Activated CD4-positive, CD25-positive, alpha-beta regulatory T cell treated with anti-CD3 and anti-CD28 coated beads, Interleukin-2, amount 50 U/mL, for 24 hours (primary cell): ENCODE measurements at regions not wholly inside any gene's neighbourhood (a gene's known extent, or its start where the extent isn't known, plus 50 kb on each side); places are given as distances from the start of the nearest gene placed in this dataset.

Source experiments
- ATAC-seq, 2 donors: fragments of 150-1000 bp; cut with Tn5 transposase; one replicate each; pipeline ENCODE4 v1.10.0; 2021; ENCODE audit warnings: mild to moderate bottlenecking in 1 of 2, moderate library complexity in 1 of 2

DNA sequence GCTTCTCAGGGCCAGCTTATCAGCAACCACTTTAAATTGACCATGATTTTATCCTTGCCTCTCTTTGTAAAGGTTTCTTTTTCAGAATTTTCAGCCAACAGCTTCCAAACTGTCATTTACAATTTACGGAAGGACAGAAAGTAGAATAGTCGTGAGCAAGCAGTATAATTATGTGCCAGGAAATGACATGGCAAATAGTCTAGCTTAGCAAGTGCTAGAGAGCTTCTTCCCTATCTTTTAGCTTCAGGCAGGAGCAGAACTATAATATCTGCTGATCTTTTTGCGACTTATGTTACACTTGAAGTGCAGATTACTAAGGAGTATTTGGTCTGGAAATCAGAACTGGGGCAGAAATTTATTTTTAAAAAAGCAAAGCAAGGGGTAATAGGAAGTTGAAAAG is 123.0 kb upstream of the AP1S2 start:
- ATAC-seq: no peak

DNA sequence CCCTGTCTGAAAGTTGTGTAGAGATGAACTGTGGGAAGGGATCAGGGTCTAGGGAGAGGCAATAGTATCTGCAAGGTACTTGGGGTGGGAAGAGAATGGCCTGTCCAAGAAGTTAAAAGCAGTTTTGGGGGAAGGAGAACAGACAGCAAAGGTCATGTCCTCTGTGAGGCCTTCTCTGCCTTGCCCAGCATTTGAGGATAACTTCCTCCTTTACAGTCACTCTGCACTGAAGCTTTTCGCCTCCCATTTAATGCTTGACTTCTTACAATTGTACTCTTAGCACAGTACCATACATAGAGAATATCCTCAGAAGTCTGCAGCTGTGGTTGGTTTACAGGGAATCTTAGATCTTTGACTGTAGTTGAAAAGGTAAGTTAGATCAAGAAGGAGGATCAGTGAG is 121.8 kb upstream of the AP1S2 start:
- ATAC-seq: no peak

DNA sequence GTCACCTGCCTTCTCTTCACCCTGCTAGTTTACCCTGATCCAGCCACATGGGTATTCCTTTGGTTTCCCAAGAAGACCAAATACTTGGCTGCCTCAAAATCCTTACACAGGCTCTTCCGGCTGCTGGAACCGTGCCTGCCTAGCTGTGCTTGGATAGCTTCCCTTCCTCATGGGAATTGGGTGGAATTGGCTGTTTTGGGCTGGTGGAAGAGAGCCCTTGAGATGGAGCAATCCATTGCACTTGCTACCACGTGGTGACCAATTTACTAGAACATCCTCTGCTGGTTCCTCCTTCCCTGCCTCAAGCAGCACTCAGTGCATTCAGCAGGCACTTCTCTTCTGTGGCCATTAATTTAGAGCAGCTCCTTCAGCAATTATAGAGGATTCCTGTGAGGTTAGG is 119.3 kb upstream of the AP1S2 start:
- ATAC-seq: no peak

DNA sequence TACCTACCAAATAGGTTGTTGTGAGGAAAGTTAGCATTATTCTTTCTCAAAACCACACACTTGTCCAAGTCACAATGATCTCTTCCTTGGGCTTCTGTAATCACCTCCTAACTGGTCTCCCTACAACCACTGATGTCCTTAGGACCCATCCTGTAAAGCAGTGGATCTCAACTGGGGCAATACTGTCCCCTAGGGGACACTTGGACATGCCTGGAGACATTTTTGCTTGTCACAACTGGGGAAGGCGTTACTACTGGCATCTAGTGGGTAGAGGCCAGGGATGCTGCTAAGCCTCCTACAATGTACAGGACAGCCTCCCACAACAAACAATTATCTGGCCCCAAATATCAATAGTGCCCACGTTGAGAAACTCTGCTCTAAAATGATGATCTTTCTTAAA is 118.7 kb upstream of the AP1S2 start:
- ATAC-seq: peak in 1 of 2 donors; percentile 48

DNA sequence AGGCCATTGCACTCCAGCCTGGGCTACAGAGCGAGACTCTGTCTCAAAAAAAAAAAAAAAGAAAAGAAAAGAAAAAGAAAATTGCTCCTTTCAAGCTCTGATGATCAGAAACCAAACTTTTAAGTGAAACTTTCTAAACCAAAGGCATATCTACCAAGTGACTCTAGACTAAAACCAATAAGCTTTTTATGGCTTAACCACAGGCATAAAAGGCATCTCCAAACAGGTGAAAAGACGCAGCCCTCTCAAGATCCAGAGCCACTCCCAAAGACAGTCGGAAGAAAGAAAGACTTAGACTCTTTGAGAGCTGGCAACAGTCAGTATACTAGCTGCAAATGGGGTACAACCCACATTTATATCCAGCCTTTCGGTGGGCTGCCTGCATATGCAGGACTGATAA is 117.1 kb upstream of the AP1S2 start:
- ATAC-seq: no peak

DNA sequence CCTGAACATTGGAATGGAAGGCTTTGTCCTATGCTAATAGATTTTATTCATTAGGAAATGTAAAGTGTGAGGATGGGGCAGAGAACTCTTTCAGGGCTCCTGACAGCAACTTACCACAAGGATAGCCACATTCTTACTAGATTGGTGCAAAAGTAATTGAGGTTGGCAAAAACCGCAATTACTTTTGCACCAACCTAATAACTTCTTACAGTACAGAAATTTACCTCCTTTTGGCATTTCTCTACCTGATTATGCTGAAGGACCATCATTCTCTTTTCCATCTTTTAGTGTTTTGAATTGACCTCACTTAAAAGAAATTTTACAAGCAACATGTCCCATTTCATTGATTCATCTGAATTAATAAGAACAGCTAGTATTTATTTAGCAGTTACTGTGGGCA is 109.2 kb upstream of the AP1S2 start:
- no peak for ATAC-seq

DNA sequence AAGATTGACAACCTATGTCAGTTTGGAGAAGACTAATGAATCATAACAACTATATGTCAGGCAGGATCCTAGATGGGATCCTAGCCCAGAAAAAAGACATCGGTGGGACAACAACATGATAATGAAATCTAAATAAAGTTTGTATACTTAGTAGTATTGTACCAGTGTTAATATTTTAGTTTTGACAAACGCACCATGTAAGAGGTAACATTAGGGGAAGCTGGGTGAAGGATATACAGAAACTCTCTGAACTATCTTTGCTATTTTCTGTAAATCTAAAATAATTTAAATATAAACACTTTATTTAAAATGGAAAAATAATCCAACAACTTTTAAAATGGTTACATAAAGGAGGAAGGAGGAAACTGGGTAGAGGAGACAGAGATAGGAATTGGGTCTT is 105.6 kb upstream of the AP1S2 start:
- ATAC-seq: no peak

DNA sequence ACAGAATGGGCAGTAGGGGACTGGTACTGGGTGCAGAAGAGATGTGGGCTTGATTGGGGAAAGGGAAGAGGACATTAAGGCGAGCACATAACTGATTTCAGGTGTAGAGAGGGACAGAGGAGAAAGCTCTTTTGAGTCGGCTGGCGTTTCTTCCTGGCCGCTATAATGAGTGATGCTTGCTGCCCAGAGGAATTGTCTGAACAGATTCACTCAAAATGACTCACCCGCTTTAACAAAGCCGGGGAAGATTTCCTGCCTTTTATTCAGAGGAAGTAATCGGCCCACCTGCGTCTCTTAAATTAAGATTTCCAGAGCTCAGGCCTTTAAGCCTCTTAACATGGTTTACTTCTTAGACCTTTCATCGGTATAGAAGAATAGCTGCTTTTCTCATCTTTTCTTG is 102.1 kb upstream of the AP1S2 start:
- ATAC-seq: no peak

DNA sequence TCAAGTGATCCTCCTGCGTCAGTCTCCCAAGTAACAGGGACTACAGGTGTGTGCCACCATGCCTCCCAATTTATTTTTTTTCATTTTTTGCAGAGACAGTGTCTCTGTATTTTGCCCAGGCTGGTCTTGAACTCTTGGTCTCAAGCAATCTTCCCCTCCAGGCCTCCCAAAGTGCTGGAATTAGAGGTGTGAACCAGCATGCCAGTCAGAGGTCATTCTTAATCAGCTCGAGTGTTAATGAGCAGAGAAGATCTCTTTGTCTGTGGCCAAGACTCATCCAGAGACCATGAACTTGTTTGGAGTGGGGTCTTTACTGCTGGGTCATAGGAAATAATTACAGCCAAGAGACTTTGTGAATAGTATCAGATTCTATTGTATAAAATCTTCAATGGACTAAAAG is 99.2 kb upstream of the AP1S2 start:
- ATAC-seq: no peak

DNA sequence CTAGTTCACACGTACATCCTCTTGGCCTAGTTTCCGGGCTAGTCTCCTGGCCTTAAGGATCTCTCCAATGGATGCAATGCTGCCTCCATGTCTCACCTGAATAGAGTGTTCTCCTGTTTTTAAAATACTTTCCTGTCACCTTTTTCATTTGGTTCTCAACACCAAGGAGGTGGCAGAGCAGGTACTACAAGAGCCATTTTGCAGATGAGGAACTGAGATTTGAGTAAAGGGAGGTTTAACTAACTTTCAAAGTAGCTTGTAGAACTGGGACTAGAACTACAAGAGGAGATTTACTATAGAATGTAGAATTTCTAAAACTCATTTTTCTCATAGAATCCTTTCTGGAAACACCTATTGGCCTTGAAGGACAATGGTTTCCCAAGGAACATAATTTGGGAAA is 97.6 kb upstream of the AP1S2 start:
- ATAC-seq: no peak

DNA sequence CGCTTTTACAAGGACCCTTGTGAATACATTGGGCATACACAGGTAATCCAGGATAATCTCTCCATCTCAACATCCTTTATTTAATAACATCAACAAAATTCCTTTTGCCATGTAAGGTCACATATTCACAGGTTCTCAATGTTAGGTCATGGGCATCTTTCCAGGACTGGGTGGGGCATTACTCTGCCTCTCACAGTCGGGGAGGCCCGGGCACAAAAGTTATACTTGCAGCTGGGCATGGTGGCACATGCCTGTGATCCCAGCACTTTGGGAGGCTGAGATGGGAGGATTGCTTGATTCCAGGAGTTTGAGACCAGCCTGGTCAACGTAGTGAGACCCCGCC is 93.7 kb upstream of the AP1S2 start:
- no peak for ATAC-seq

DNA sequence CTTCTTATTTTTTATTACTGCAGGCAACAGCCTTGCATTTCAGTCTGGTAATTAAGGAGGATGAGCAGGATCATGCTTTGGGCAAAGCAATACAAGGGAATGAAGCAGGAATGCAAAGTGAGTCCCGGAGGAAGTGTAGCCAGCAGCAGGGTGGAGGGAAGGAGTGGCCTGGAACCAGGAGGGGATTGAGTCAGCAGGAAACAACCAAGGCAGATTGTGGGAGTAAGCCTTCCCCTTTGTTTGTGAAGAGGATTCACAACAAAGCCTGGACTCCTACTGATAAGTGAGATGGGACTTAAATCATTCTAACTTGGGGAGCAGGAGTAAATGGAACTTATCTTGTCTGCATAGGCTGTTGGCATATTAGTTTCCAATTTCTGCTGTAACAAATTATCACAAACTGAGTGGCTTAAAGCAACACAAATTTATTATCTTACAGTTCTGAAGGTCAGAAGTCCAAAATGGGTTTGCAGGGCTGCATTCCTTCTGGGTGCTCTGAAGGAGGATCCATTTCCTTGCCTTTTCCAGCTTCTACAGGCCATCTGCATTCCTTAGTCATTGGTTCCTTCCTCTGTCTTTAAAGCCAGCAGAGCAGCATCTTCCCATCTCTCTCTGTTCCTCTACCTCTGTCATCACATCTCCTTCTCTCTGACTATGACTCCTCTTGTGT is 93.2 kb upstream of the AP1S2 start:
- no peak for ATAC-seq

DNA sequence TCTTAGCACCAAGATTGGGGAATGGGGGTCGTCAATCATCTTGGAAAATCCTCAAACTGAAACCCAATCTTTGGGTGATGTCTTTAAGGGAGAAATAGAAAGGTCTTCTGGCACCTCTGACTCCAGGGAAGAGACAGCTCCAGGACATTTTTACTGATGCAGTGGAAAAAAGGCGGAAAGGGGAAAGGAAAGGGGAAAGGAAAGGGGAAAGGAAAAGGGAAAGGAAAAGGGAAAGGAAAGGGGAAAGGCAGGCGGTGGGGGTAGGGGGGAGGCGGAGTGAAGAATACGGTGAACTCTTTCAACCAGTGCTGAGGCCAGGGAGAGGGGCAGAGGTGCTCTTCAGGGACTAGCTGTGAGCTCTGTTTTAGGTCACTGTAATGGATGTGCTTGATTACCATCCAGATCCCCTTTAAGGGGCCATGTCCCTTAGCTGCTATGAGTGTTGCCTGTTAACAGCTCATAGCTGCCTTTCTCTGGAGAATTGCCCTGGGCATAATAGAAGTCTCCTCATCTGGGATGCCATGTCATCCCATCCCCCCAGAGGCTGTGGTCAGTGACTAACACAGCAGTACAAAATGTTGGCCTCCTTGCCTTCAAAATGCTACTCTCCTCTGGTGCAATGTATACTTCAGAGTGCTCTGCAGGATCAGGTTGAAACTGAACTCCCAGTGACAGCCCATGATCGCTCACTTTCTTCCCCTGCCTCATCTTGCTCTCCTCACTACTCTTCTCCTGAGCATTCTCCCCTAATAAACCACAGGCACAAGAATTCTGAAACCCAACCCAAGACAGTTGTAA is 92.4 kb upstream of the AP1S2 start:
- no peak for ATAC-seq

DNA sequence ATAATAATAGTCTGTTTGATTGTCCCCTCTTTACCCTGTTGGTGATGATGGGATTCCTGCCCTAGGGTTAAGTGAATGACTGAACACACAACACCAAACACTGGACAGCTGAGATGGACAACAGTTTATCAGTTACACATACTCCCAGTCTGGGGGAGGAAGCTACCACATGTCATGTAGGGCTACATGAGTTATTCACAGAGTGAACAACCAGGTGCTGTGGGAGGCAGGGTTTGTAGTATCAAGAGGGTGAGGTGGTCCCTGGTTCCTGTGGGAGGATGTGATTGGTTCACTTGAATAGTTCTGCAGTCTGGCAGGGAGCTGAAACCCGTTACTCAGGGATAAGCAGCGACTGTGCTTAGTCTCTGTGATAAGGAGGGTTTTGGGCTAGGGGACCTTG is 88.8 kb upstream of the AP1S2 start:
- ATAC-seq: no peak

DNA sequence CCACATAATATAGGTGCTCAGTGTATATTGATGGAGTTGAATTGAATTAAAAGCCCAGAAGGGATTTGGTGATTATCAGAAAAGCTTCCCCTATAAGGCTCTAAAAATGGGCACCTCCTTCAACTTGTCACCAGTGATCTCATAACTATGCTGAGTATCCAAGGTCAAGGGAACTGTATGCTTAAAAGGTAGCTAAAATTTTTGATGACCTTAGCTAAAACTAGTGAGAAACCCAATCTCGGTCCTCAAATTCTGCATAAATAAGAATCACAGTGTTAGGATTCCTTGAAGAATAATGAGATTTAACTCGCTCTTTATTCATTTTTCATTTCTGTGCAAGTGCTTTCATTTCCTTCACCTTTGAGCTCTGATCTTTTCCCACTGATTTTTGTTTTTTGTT is 87.7 kb upstream of the AP1S2 start:
- ATAC-seq: no peak

DNA sequence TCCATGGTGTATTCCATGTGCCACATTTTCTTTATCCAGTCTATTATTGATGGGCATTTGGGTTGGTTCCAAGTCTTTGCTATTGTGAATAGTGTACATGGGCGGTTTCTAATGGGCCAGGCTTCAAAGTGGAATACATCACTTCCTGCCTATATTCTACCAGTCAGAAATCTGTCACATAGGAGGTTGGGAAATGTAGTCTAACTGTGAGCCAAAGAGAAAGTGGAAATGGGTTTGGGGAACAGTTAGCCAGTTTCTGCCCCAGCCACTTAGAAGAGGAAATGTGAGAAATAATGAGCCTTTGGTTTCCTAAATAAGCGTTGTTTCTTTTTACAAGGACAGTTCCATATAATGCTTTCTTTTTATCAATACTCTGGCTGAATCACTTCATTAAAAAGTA is 85.1 kb upstream of the AP1S2 start:
- ATAC-seq: no peak

DNA sequence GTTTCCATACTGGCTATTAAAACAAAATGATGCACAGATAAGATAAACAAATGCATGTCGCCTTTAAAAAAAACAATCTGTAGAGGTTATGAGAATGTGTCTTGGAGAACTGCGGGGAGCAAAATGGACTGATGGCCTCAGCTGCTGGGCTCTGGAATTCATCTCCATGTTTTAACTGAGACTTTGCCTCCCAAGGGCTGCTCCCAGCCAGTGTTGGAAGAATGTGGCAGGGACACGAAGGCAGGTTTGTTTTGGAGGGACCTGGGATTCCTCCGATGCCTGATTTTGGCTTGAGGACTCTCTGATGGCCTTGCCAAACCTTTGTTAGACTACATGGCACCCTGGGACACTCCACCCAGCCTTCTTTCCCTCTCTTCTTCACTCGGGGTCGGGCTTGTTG is 83.5 kb upstream of the AP1S2 start:
- ATAC-seq: no peak

DNA sequence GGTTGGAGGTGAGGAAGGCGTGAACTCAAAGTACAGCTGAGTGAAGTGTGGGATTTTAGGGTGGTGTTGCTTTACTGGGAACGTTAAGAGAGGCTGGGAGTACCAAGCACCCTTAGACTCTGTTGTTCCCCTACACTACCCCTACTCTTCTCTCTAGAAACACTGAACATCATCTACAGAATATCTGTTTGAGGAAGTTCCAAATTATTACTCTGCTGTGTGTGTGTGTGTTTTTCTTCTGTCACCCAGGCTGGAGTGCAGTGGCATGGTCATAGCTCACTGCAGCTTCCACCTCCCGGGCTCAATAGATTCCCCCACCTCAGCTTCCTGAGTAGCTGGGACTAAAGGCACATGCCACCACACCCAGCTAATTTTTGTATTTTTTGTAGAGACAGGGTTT is 76.7 kb upstream of the AP1S2 start:
- no peak for ATAC-seq

DNA sequence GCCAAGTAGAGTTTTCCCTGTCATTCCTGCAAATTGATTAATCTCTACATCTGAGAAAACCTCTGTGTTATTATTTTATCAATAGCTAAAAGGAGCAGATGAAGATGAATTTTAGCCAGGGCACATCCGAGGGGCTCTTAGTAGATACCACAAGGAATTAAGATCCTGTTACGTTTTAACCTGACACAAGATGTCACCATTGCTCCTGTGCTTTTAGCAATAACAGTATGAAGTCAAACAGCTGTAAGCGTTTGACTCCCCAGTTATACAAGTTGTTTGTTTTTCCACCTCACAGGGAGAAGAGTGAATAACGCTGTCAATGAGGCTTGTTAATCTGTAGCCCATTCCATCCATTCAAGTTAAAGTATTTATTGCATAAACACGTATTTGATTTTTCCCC is 76.0 kb upstream of the AP1S2 start:
- ATAC-seq: no peak

DNA sequence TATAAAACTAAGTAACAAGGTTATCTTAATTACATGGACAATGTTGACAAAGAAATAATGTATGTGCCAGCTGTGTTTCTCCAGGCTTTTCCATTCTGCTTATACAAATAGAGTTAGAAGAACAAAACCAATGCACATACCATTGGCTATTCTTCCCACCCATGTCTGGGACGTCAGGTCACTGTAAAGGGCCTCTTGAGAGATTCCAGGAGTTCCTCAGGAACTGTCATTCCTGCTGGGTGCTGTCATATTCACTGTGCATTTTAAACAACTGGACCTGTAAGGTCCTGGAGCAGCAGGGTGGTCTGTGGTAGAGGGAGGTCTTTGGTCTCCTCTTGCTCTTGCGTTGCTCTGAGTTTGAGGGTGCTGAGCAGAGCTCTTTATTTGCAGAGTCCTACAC is 74.6 kb upstream of the AP1S2 start:
- no peak for ATAC-seq

DNA sequence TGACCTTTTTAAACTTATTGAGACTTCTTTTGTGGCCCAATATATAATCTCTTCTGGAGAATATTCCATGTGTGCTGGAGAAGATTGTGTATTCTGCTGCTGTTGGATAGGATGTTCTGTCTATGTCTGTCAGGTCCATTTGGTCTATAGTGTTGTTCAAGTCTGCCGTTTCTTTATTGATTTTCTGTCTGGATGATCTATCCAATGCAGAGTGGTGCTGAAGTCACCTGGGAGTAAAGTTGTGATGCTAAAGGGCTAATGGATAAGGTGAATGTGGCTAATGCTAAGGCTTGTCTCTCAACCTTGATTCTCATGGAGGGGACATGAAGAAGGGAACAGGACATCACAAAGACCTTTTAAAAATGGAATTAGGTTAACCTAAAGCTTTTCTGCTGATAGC is 72.0 kb upstream of the AP1S2 start:
- ATAC-seq: no peak

DNA sequence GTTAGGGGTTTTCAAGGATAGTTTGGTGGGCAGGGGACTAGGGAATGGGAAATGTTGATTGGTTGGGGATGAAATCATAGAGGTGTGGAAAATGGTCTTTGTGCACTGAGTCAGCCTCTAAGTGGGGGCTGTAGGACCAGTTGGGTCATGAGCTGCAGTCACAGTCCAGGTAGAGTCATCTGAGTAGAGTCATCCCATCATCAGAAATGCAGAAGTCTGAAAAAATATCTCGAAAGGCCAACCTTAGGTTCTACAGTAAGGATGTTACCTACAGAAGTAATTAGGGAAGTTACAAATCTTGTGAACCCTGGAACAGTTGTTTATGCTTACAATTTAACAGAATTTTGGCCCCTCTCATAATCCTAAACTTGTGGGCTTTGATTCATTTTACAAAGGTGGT is 63.4 kb upstream of the AP1S2 start:
- no peak for ATAC-seq

DNA sequence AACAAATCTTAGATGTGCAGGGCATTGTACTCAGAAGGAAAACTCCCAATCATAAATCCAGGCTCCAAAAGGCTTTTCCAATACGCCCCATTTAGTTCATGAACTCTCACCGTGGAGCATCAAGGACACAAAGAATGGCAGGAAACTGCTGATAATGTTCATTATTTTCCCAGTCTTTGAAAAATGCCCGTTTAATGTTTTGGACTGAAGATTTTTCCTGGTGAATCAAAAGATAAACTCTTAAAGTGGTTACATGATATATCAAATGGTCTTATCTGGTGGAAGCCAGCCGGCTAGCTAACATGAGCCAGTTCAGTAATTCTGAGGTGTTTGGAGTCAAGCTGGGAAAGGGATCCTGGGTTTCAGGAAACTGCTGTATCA is 62.1 kb upstream of the AP1S2 start:
- no peak for ATAC-seq

DNA sequence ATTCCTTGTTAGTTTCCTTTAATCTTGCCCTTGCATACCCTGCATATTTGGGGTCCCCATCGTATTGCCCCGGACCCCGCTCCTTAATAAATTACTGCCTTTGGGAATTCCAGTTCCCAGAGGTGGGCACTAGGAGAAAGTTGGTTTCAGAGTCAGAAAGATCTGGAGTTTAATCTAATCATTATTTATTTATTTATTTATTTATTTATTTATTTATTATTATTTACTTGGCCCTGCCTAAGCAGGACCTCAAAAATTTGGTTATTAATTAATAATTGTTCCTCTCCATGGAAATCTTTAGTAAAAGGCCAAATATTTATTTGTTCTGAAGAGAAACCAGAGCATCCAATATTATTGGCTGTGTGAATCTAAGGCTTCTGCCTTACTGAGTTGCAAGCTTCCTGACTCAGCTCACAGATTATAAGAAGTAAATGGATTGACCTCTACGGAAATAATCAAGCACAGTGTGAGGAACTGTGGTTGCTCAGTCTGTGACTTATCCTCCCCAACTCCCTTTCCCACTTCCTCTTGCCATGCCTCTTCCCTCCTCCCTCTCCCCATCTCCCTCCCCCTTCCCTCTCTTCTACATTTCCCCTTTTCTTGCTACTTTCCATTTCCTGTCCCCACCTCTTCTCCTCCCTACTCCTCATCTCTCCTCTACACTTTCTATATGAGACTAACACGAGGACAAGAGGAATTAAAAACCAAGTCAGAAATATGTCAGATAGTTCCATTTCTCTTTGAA is 61.5 kb upstream of the AP1S2 start:
- ATAC-seq: no peak
